ENCODE measurements at regions not wholly inside any gene's neighbourhood (a gene's known extent, or its start where the extent isn't known, plus 50 kb on each side); places are given as distances from the start of the nearest gene placed in this dataset.

- Histone ChIP-seq H3K4me3 (replicated peaks; ENCODE audit: low read depth, low read length) (no peak overlapping the region), H3K27me3 (replicated peaks; ENCODE audit: control insufficient read depth, insufficient read depth, low read length) (no peaks in the 10 kb centered on the region), H3K36me3 (ENCODE audit: control insufficient read depth, insufficient read depth, low read length) (no peaks in the 10 kb centered on the region)
- TF ChIP-seq, protein P1, sequence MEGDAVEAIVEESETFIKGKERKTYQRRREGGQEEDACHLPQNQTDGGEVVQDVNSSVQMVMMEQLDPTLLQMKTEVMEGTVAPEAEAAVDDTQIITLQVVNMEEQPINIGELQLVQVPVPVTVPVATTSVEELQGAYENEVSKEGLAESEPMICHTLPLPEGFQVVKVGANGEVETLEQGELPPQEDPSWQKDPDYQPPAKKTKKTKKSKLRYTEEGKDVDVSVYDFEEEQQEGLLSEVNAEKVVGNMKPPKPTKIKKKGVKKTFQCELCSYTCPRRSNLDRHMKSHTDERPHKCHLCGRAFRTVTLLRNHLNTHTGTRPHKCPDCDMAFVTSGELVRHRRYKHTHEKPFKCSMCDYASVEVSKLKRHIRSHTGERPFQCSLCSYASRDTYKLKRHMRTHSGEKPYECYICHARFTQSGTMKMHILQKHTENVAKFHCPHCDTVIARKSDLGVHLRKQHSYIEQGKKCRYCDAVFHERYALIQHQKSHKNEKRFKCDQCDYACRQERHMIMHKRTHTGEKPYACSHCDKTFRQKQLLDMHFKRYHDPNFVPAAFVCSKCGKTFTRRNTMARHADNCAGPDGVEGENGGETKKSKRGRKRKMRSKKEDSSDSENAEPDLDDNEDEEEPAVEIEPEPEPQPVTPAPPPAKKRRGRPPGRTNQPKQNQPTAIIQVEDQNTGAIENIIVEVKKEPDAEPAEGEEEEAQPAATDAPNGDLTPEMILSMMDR (IDR thresholded peaks at IDR 0.05; ENCODE audit: insufficient read depth, low read length, poor library complexity, severe bottlenecking): no peak
- DNase-seq (ENCODE audit: extremely low read depth, insufficient read length): no peak
These were observed 316.3 kb downstream of the NUAK1 start for GRCh38 chr12:105822131-105823105.

GRCh38 chr12:105823810-105824209 lies 314.9 kb downstream of the NUAK1 start:
- Histone ChIP-seq H3K36me3 (ENCODE audit: control insufficient read depth, insufficient read depth, low read length) (no peaks in the 10 kb centered on the region), H3K27me3 (replicated peaks; ENCODE audit: control insufficient read depth, insufficient read depth, low read length) (no peaks in the 10 kb centered on the region), H3K4me3 (replicated peaks; ENCODE audit: low read depth, low read length) (no peak overlapping the region)
- TF ChIP-seq, protein P1 (IDR thresholded peaks at IDR 0.05; ENCODE audit: insufficient read depth, low read length, poor library complexity, severe bottlenecking): no peak
- DNase-seq (ENCODE audit: extremely low read depth, insufficient read length): no peak

- no peak for DNase-seq (ENCODE audit: extremely low read depth, insufficient read length)
- no peaks in the 10 kb centered on the region for H3K27me3 ChIP-seq (replicated peaks; ENCODE audit: control insufficient read depth, insufficient read depth, low read length)
These were observed 313.6 kb downstream of the NUAK1 start for GRCh38 chr12:105825141-105825540.

DNA sequence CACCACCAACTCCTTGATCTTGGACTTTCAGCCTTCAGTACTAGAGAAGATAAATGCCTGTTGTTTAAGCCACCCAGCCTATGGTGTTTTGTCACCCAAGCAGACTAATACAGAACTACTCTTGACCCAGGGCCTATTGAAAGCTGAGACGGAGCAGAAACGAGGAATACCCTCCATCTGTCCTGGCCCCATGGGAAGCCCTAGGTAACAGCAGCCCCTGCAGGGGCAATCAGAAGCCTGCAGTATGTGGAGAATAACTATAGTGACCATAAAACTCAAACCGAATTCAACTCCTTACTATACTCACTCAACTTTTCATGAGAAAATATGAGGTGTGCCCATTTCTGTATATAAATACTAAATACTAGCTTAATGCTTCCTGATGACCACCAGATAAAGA lies 307.4 kb downstream of the NUAK1 start:
- Histone ChIP-seq H3K27me3 (replicated peaks; ENCODE audit: control insufficient read depth, insufficient read depth, low read length) (no peaks in the 10 kb centered on the region; the same call in 1 of the 2 replicates), H3K4me3 (replicated peaks; ENCODE audit: low read depth, low read length) (no peak overlapping the region), H3K36me3 (ENCODE audit: control insufficient read depth, insufficient read depth, low read length) (no peaks in the 10 kb centered on the region)
- TF ChIP-seq, protein P1 (IDR thresholded peaks at IDR 0.05; ENCODE audit: insufficient read depth, low read length, poor library complexity, severe bottlenecking): no peak
- no peak for DNase-seq (ENCODE audit: extremely low read depth, insufficient read length)

More at GRCh38 chr12:105825141-105825540, 313.6 kb downstream of the NUAK1 start:
- TF ChIP-seq, protein P1 (IDR thresholded peaks at IDR 0.05; ENCODE audit: insufficient read depth, low read length, poor library complexity, severe bottlenecking): no peak
- Histone ChIP-seq H3K36me3 (ENCODE audit: control insufficient read depth, insufficient read depth, low read length) (no peaks in the 10 kb centered on the region), H3K4me3 (replicated peaks; ENCODE audit: low read depth, low read length) (no peak overlapping the region)

GRCh38 chr12:105832021-105832420 lies 306.7 kb downstream of the NUAK1 start:
- Histone ChIP-seq H3K36me3 (ENCODE audit: control insufficient read depth, insufficient read depth, low read length) (no peaks in the 10 kb centered on the region), H3K27me3 (replicated peaks; ENCODE audit: control insufficient read depth, insufficient read depth, low read length) (no peaks in the 10 kb centered on the region; the same call in 1 of the 2 replicates), H3K4me3 (replicated peaks; ENCODE audit: low read depth, low read length) (no peak overlapping the region)
- no peak for DNase-seq (ENCODE audit: extremely low read depth, insufficient read length)
- TF ChIP-seq, protein P1 (IDR thresholded peaks at IDR 0.05; ENCODE audit: insufficient read depth, low read length, poor library complexity, severe bottlenecking): no peak
